AG04450 (cell line): ENCODE measurements at regions not wholly inside any gene's neighbourhood (a gene's known extent, or its start where the extent isn't known, plus 50 kb on each side); places are given as distances from the start of the nearest gene placed in this dataset.

Experiments
- CTCF ChIA-PET: fragments of 300-600, 350-600 bp; formaldehyde crosslinking; extraction: SDS; loops from one replicate; lab custom pipeline; 2022; ENCODE audit warnings: antibody characterized with exemption, inconsistent platforms; lab: Charles Lee
- POLR2A ChIA-PET: fragments of 350-600 bp; formaldehyde crosslinking; extraction: SDS; loops from one replicate; lab custom pipeline; 2021; ENCODE audit warnings: antibody characterized with exemption, inconsistent platforms; lab: Yijun Ruan, JAX
- DNase-seq: peaks from one replicate; pipeline ENCODE4 v3.0.0-alpha.2; 2011; ENCODE audit warnings: low read depth, low spot score
- H3K27ac ChIP-seq: one replicate; pipeline ENCODE4 v1.5.1; 2012; ENCODE audit warnings: low read depth, low read length, control low read depth
- H3K27me3 ChIP-seq: one replicate; pipeline ENCODE4 v1.6.0; 2012; ENCODE audit warnings: low read length; ENCODE audit not compliant: control insufficient read depth, insufficient read depth
- H3K4me3 ChIP-seq: 2 replicates; pipeline ENCODE4 v1.5.1; 2011; ENCODE audit warnings: mild to moderate bottlenecking, low read depth, low read length, control low read depth
- H3K9me3 ChIP-seq: 2 replicates; pipeline ENCODE4 v1.5.1; 2012; ENCODE audit warnings: low read length; ENCODE audit not compliant: control insufficient read depth, insufficient read depth
- CTCF ChIP-seq: IDR thresholded peaks from 2 replicates; pipeline ENCODE4 v1.5.1; 2011; ENCODE audit warnings: low read depth, low read length, control low read depth, inconsistent platforms

GRCh38 chr9:18195223-18195622 lies 278.7 kb upstream of the ADAMTSL1 start:
- no peak overlapping the region for H3K27ac ChIP-seq
- H3K27me3 ChIP-seq: no peaks in the 10 kb centered on the region
- H3K4me3 ChIP-seq: no peak overlapping the region
- ChIA-PET POLR2A (no interaction called here), CTCF (interaction anchor here (1.0 to 2.2 kb wide), 3 partner anchors 13 to 384 kb away, joined by 3 to 11 read pairs (median 6); no protein-coding TSS in a partner anchor)
- no peak for TF ChIP-seq CTCF
- no peak for DNase-seq
- H3K9me3 ChIP-seq: no peaks in the 10 kb centered on the region

GRCh38 chr9:18202924-18203323 lies 271.0 kb upstream of the ADAMTSL1 start:
- POLR2A ChIA-PET: no interaction called here
- H3K27ac ChIP-seq: no peak overlapping the region
- no peaks in the 10 kb centered on the region for H3K27me3 ChIP-seq
- no peaks in the 10 kb centered on the region for H3K9me3 ChIP-seq
- no peak for DNase-seq
- CTCF ChIA-PET: interaction anchor here (1.1 to 3.8 kb wide), 2 partner anchors 10 to 392 kb away, joined by 5 to 14 read pairs; no protein-coding TSS in a partner anchor
- no peak for TF ChIP-seq CTCF
- H3K4me3 ChIP-seq: no peak overlapping the region

- Histone ChIP-seq H3K4me3 (no peak overlapping the region), H3K27me3 (no peaks in the 10 kb centered on the region), H3K9me3 (no peaks in the 10 kb centered on the region), H3K27ac (no peak overlapping the region)
- POLR2A ChIA-PET: no interaction called here
- CTCF ChIA-PET: interaction anchor here (1.2 to 11.1 kb wide), 2 partner anchors 12 to 396 kb away, joined by 3 to 183 read pairs; no protein-coding TSS in a partner anchor
- no peak for DNase-seq
- TF ChIP-seq CTCF: no peak
These were observed 266.2 kb upstream of the ADAMTSL1 start for GRCh38 chr9:18207735-18208134.

GRCh38 chr9:18208166-18209059 lies 265.5 kb upstream of the ADAMTSL1 start:
- Histone ChIP-seq H3K27ac (no peak overlapping the region), H3K27me3 (no peaks in the 10 kb centered on the region), H3K4me3 (no peak overlapping the region), H3K9me3 (no peaks in the 10 kb centered on the region)
- peak; percentile 48 for TF ChIP-seq CTCF
- ChIA-PET CTCF (interaction anchor here (1.2 to 11.1 kb wide), 3 partner anchors 13 to 820 kb away, joined by 3 to 183 read pairs (median 6); no protein-coding TSS in a partner anchor), POLR2A (no interaction called here)
- no peak for DNase-seq

GRCh38 chr9:18215626-18216025 lies 258.3 kb upstream of the ADAMTSL1 start:
- DNase-seq: no peak
- H3K27ac ChIP-seq: no peak overlapping the region
- no peak for TF ChIP-seq CTCF
- no peak overlapping the region for H3K4me3 ChIP-seq
- no peaks in the 10 kb centered on the region for H3K27me3 ChIP-seq
- ChIA-PET CTCF (interaction anchor here (1.0 to 11.1 kb wide), 2 partner anchors 10 to 403 kb away, joined by 3 to 183 read pairs; no protein-coding TSS in a partner anchor), POLR2A (no interaction called here)
- no peaks in the 10 kb centered on the region for H3K9me3 ChIP-seq
